OCI-LY1 (cell line): ENCODE measurements at regions not wholly inside any gene's neighbourhood (a gene's known extent, or its start where the extent isn't known, plus 50 kb on each side); places are given as distances from the start of the nearest gene placed in this dataset.
"Not testable (repeated sequence)": the region's sequence is repeated elsewhere in the genome, so short reads cannot be mapped to it uniquely, and the experiment has no call there.

Experiments
- H2AFZ ChIP-seq: fragments of 200-600 bp; sonication (generic), shearing (Covaris generic); 2 replicates; pipeline ENCODE4 v1.6.0; 2014; ENCODE audit warnings: antibody characterized with exemption, mild to moderate bottlenecking, low read length
- H3F3A ChIP-seq: fragments of 200-600 bp; sonication (generic), shearing (Covaris generic); 2 replicates; pipeline ENCODE4 v1.6.0; 2014; ENCODE audit warnings: mild to moderate bottlenecking, antibody characterized with exemption, low read length, moderate library complexity; ENCODE audit not compliant: insufficient read depth
- H3K27ac ChIP-seq: fragments of 200-600 bp; sonication (generic); 2 replicates; pipeline ENCODE4 v1.5.1; 2014; ENCODE audit warnings: low read length, mixed run types, mild to moderate bottlenecking, low read depth; ENCODE audit not compliant: poor library complexity, severe bottlenecking
- H3K27me3 ChIP-seq: fragments of 200-600 bp; sonication (generic); 2 replicates; pipeline ENCODE4 v1.6.0; 2014; ENCODE audit warnings: antibody characterized with exemption, mild to moderate bottlenecking, low read length, moderate library complexity; ENCODE audit not compliant: insufficient read depth
- H3K36me3 ChIP-seq: fragments of 200-600 bp; sonication (generic); 2 replicates; pipeline ENCODE4 v1.6.1; 2014; ENCODE audit warnings: mild to moderate bottlenecking, antibody characterized with exemption, low read length, moderate library complexity, mixed read lengths; ENCODE audit not compliant: insufficient read depth
- H3K4me1 ChIP-seq: fragments of 200-600 bp; sonication (generic); 2 replicates; pipeline ENCODE4 v1.5.1; 2014; ENCODE audit warnings: mild to moderate bottlenecking, low read length, moderate library complexity; ENCODE audit not compliant: insufficient read depth, severe bottlenecking
- H3K4me2 ChIP-seq: fragments of 200-600 bp; sonication (generic), shearing (Covaris generic); 2 replicates; pipeline ENCODE4 v1.6.1; 2014; ENCODE audit warnings: low read length
- H3K4me3 ChIP-seq: fragments of 200-600 bp; sonication (generic); 2 replicates; pipeline ENCODE4 v1.5.1; 2014; ENCODE audit warnings: low read length, low read depth, mild to moderate bottlenecking, mixed read lengths; ENCODE audit not compliant: poor library complexity, severe bottlenecking
- H3K79me2 ChIP-seq: fragments of 200-600 bp; shearing (Covaris generic); 2 replicates; pipeline ENCODE4 v1.6.1; 2016; ENCODE audit warnings: mixed run types, low read length, mixed read lengths; ENCODE audit not compliant: insufficient read depth
- H3K9ac ChIP-seq: fragments of 200-600 bp; sonication (generic), shearing (Covaris generic); 2 replicates; pipeline ENCODE4 v1.6.1; 2014; ENCODE audit warnings: mild to moderate bottlenecking, low read length, mixed read lengths
- H3K9me2 ChIP-seq: fragments of 200-600 bp; sonication (generic), shearing (Covaris generic); 2 replicates; pipeline ENCODE4 v1.6.1; 2014; ENCODE audit warnings: low read depth, mild to moderate bottlenecking, low read length, mixed read lengths
- H3K9me3 ChIP-seq: fragments of 200-600 bp; shearing (Covaris generic); 2 replicates; pipeline ENCODE4 v1.6.1; 2014; ENCODE audit warnings: low read length, mixed read lengths
- H4K20me1 ChIP-seq: fragments of 200-600 bp; sonication (generic), shearing (Covaris generic); 2 replicates; pipeline ENCODE4 v1.6.0; 2016; ENCODE audit warnings: mild to moderate bottlenecking, low read length; ENCODE audit not compliant: insufficient read depth
- EZH2 ChIP-seq: fragments of 200-600 bp; sonication (generic), shearing (Covaris generic); IDR thresholded peaks from 2 replicates; pipeline ENCODE4 v1.8.0; 2017; ENCODE audit warnings: borderline replicate concordance, mixed run types, mild to moderate bottlenecking, antibody characterized with exemption, low read length, moderate library complexity, mixed read lengths
- TF ChIP-seq, protein P1 (sequence below): fragments of 200-600 bp; sonication (generic), shearing (Covaris generic); IDR thresholded peaks from 2 replicates; pipeline ENCODE4 v1.5.1; 2017; ENCODE audit warnings: mild to moderate bottlenecking, antibody characterized with exemption, low read length, moderate library complexity, mixed read lengths

DNA sequence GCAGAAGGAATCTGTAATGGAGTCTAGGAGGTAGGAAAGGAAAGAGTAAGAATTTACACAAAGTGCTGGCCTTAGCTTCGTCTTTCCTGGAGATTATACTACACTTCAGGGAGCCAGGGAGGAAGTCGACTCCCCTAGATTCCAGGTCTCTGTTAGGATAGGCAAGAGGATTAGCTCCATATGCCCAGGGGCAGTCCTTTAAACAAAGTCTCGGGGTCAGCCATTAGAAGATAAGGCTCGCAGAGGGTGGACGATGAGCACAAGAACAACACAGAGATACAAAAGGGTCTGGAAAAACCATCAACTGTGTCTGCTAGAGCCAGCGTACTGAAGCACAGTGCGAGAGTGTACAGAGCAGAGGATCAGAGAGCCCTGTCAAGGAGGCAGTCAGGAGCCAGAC lies 344.7 kb upstream of the TNC start:
- Histone ChIP-seq H4K20me1 (no peaks in the 10 kb centered on the region), H3K27ac (no peak overlapping the region), H3K79me2 (no peaks in the 10 kb centered on the region), H3K36me3 (no peaks in the 10 kb centered on the region), H3F3A (no peaks in the 10 kb centered on the region), H3K4me1 (no peaks in the 10 kb centered on the region), H3K9me2 (no peaks in the 10 kb centered on the region), H3K4me2 (no peak overlapping the region), H3K9ac (no peak overlapping the region), H3K27me3 (no peaks in the 10 kb centered on the region), H2AFZ (no peak overlapping the region), H3K4me3 (no peak overlapping the region), H3K9me3 (no peaks in the 10 kb centered on the region)
- TF ChIP-seq EZH2: no peak
- TF ChIP-seq, protein P1, sequence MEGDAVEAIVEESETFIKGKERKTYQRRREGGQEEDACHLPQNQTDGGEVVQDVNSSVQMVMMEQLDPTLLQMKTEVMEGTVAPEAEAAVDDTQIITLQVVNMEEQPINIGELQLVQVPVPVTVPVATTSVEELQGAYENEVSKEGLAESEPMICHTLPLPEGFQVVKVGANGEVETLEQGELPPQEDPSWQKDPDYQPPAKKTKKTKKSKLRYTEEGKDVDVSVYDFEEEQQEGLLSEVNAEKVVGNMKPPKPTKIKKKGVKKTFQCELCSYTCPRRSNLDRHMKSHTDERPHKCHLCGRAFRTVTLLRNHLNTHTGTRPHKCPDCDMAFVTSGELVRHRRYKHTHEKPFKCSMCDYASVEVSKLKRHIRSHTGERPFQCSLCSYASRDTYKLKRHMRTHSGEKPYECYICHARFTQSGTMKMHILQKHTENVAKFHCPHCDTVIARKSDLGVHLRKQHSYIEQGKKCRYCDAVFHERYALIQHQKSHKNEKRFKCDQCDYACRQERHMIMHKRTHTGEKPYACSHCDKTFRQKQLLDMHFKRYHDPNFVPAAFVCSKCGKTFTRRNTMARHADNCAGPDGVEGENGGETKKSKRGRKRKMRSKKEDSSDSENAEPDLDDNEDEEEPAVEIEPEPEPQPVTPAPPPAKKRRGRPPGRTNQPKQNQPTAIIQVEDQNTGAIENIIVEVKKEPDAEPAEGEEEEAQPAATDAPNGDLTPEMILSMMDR: no peak

DNA sequence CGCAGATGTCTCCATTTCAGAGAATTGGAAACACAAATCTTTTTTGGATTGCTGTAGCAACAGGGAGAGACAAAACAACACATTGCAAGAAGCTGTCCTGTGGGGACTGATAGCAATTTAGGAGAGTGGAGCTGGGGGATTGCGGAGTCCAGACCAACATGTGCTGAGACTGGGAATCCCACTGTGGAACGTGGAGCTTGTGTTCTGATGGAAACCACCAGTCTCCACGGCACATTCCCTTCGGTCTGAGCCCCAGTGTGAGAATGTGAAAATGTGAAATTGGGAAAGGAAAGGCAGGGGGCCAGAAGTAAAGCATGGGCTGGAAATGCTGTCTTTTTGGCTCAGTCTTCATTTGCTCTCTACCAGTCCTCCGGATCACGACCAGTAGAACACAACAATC lies 348.8 kb upstream of the TNC start:
- TF ChIP-seq, protein P1: no peak
- TF ChIP-seq EZH2: no peak
- H3K79me2 ChIP-seq: no peaks in the 10 kb centered on the region
- H2AFZ ChIP-seq: no peak overlapping the region
- H3K27me3 ChIP-seq: no peaks in the 10 kb centered on the region
- H3K4me2 ChIP-seq: no peak overlapping the region
- no peak overlapping the region for H3K4me3 ChIP-seq
- H3K27ac ChIP-seq: no peak overlapping the region
- no peaks in the 10 kb centered on the region for H4K20me1 ChIP-seq
- no peaks in the 10 kb centered on the region for H3F3A ChIP-seq
- H3K9me2 ChIP-seq: no peaks in the 10 kb centered on the region
- H3K9me3 ChIP-seq: no peaks in the 10 kb centered on the region
- no peaks in the 10 kb centered on the region for H3K36me3 ChIP-seq
- no peaks in the 10 kb centered on the region for H3K4me1 ChIP-seq
- no peak overlapping the region for H3K9ac ChIP-seq

DNA sequence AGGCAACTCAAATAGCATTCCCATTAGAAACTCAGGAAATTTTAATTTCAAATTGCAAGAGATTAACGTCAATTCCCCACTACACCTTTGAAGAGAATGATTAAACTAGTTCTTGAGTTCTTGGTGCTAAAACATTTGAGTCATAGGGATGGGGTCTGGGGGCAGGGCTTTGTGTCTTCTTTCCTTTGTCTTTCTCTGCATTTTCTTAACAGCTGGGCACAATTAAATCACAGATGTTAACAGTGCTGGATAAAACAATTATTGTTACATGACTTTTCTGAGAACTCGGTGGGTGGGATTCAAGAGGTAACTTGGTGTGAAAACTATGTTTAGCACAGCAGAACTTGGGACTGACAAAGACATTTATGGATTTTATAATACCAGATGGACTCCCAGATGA lies 351.9 kb upstream of the TNC start:
- Histone ChIP-seq H3K4me1 (no peaks in the 10 kb centered on the region), H4K20me1 (no peaks in the 10 kb centered on the region), H2AFZ (no peak overlapping the region), H3K36me3 (no peaks in the 10 kb centered on the region), H3K79me2 (no peaks in the 10 kb centered on the region), H3K9me3 (no peaks in the 10 kb centered on the region), H3F3A (no peaks in the 10 kb centered on the region), H3K4me2 (no peak overlapping the region), H3K9ac (no peak overlapping the region), H3K9me2 (no peaks in the 10 kb centered on the region), H3K27me3 (no peaks in the 10 kb centered on the region), H3K4me3 (no peak overlapping the region), H3K27ac (no peak overlapping the region)
- no peak for TF ChIP-seq EZH2
- TF ChIP-seq, protein P1: no peak

DNA sequence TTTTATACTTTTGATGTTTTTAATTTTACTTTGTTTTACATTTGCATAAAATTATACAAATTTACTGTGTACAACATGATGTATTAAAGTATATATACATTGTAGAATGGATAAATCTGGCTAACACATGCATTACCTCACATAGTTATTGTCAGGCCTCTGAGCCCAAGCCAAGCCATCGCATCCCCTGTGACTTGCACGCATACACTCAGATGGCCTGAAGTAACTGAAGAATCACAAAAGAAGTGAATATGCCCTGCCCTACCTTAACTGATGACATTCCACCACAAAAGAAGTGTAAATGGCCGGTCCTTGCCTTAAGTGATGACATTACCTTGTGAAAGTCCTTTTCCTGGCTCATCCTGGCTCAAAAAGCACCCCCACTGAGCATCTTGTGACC lies 355.1 kb upstream of the TNC start:
- H3K9ac ChIP-seq, H3F3A ChIP-seq: not testable (repeated sequence)

More for the DNA sequence above, 355.1 kb upstream of the TNC start:
- H3K79me2 ChIP-seq, H3K9me3 ChIP-seq, H3K9me2 ChIP-seq, H4K20me1 ChIP-seq, H3K36me3 ChIP-seq, H3K27ac ChIP-seq, H3K4me1 ChIP-seq, H2AFZ ChIP-seq, H3K4me3 ChIP-seq, H3K4me2 ChIP-seq, H3K27me3 ChIP-seq: not testable (repeated sequence)
